GM06990 (cell line): ENCODE measurements at regions not wholly inside any gene's neighbourhood (a gene's known extent, or its start where the extent isn't known, plus 50 kb on each side); places are given as distances from the start of the nearest gene placed in this dataset.

Experiments
- DNase-seq: peaks from one replicate; pipeline ENCODE4 v3.0.0-alpha.2; 2011; ENCODE audit not compliant: insufficient read length; ENCODE audit errors: extremely low read depth
- H3K27me3 ChIP-seq: replicated peaks from 2 replicates; pipeline ENCODE4 v1.6.0; 2011; ENCODE audit warnings: low read length; ENCODE audit not compliant: control insufficient read depth, insufficient read depth
- H3K36me3 ChIP-seq: 2 replicates; pipeline ENCODE4 v1.5.1; 2011; ENCODE audit warnings: low read length; ENCODE audit not compliant: control insufficient read depth, insufficient read depth
- H3K4me3 ChIP-seq: replicated peaks from 2 replicates; pipeline ENCODE4 v1.5.1; 2011; ENCODE audit warnings: low read depth, mild to moderate bottlenecking, control low read depth, low read length
- TF ChIP-seq, protein P1 (sequence below): IDR thresholded peaks from 2 replicates; pipeline ENCODE4 v1.5.1; 2011; ENCODE audit warnings: low read length, control low read depth, mild to moderate bottlenecking, inconsistent platforms; ENCODE audit not compliant: insufficient read depth, poor library complexity, severe bottlenecking

DNA sequence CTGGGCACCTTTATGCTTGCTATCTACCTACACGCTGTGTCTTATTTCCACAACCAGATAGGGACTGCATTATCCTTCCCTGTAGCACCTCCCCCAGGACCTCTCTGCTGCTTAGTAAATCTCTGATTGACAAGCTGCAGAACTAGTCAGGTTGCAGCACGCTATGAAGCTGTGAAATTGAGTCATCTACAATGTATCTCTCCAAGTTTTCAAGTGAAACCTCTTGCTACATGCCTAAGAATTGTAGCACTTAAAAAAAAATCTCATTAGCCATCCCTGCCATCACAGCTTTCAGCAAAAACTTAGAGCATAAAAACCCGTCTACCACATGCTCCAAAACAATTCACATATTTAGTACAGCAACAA is 69.7 kb upstream of the FGFR2 start:
- DNase-seq = no peak
- TF ChIP-seq, protein P1, sequence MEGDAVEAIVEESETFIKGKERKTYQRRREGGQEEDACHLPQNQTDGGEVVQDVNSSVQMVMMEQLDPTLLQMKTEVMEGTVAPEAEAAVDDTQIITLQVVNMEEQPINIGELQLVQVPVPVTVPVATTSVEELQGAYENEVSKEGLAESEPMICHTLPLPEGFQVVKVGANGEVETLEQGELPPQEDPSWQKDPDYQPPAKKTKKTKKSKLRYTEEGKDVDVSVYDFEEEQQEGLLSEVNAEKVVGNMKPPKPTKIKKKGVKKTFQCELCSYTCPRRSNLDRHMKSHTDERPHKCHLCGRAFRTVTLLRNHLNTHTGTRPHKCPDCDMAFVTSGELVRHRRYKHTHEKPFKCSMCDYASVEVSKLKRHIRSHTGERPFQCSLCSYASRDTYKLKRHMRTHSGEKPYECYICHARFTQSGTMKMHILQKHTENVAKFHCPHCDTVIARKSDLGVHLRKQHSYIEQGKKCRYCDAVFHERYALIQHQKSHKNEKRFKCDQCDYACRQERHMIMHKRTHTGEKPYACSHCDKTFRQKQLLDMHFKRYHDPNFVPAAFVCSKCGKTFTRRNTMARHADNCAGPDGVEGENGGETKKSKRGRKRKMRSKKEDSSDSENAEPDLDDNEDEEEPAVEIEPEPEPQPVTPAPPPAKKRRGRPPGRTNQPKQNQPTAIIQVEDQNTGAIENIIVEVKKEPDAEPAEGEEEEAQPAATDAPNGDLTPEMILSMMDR = no peak
- peaks cover 1% of the 10 kb centered on the region; the same call in 1 of the 2 replicates for H3K27me3 ChIP-seq
- H3K4me3 ChIP-seq = no peak overlapping the region
- no peaks in the 10 kb centered on the region for H3K36me3 ChIP-seq

GRCh38 chr10:121665809-121666208 is 67.6 kb upstream of the FGFR2 start:
- H3K36me3 ChIP-seq = no peaks in the 10 kb centered on the region
- H3K27me3 ChIP-seq = peaks cover 1% of the 10 kb centered on the region; the same call in 1 of the 2 replicates
- TF ChIP-seq, protein P1 = no peak
- H3K4me3 ChIP-seq = no peak overlapping the region
- no peak for DNase-seq

- no peaks in the 10 kb centered on the region for H3K36me3 ChIP-seq
- TF ChIP-seq, protein P1 = no peak
Observed at GRCh38 chr10:121664671-121665070, 66.4 kb upstream of the FGFR2 start.

GRCh38 chr10:121662945-121663917 is 65.0 kb upstream of the FGFR2 start:
- peaks cover 1% of the 10 kb centered on the region; the same call in 1 of the 2 replicates for H3K27me3 ChIP-seq
- TF ChIP-seq, protein P1 = peak; percentile 38
- DNase-seq = no peak
- no peaks in the 10 kb centered on the region for H3K36me3 ChIP-seq
- no peak overlapping the region for H3K4me3 ChIP-seq

More at GRCh38 chr10:121664671-121665070, 66.4 kb upstream of the FGFR2 start:
- DNase-seq = no peak
- Histone ChIP-seq H3K4me3 (no peak overlapping the region), H3K27me3 (peaks cover 1% of the 10 kb centered on the region; the same call in 1 of the 2 replicates)

DNA sequence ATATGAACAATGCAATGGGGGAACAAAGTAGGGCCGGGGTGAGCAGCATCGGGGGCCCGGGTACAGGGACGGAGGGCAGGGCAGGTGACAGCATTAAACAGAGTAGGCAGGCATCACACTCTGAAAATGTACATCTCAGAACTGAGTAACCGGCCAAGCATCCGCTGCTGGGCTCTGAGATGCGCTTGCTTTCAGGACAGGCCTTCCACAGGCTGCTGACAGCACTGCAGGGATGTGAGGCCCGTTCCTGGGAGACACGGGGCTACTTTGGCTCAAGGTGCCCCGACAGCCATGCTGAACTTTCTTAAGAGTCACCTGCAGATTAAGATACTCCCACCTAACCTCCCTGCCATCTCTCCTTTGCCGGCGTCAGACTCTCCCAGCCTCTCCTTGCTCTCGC is 64.3 kb upstream of the FGFR2 start:
- TF ChIP-seq, protein P1 = no peak
- Histone ChIP-seq H3K36me3 (no peaks in the 10 kb centered on the region), H3K4me3 (no peak overlapping the region), H3K27me3 (peaks cover 1% of the 10 kb centered on the region; the same call in 1 of the 2 replicates)
- no peak for DNase-seq
